B cell (primary cell): ENCODE measurements at regions not wholly inside any gene's neighbourhood (a gene's known extent, or its start where the extent isn't known, plus 50 kb on each side); places are given as distances from the start of the nearest gene placed in this dataset.

ENCODE experiments used
- ATAC-seq: fragments of 200-7000 bp; cut with Tn5 transposase; one replicate; pipeline ENCODE4 v1.10.0; 2021; ENCODE audit warnings: low read depth, mild to moderate bottlenecking, moderate number of reproducible peaks, moderate library complexity
- CTCF ChIA-PET: fragments of 350-600 bp; sonication (Branson Sonifier 250); formaldehyde crosslinking; loops from one replicate; lab custom pipeline; 2021; ENCODE audit warnings: antibody characterized with exemption, inconsistent platforms; lab: Charles Lee
- POLR2A ChIA-PET: fragments of 350-600 bp; sonication (Branson Sonifier 250); formaldehyde crosslinking; loops from one replicate; lab custom pipeline; 2021; ENCODE audit warnings: antibody characterized with exemption; lab: Charles Lee
- DNase-seq: peaks from one replicate; pipeline ENCODE4 v3.0.0; 2013
- H2AFZ ChIP-seq: 2 replicates; pipeline ENCODE4 v1.6.1; 2012; ENCODE audit warnings: mild to moderate bottlenecking, low read depth, low read length; ENCODE audit not compliant: insufficient read depth, poor library complexity, severe bottlenecking
- H3K27ac ChIP-seq, 2 donors: 1 replicate in 1 of 2; 2 replicates in 1 of 2; pipeline ENCODE4 v1.5.1; 2012 to 2013; ENCODE audit warnings: low read length in 2 of 2, mild to moderate bottlenecking in 2 of 2, moderate library complexity in 1 of 2
- H3K27me3 ChIP-seq, 4 experiments: fragments of 200-600 bp in 1 of 4; sonication (generic) in 1 of 4; replicated peaks in 1 of 4; 1 replicate in 2 of 4; 2 replicates in 2 of 4; pipeline versions ENCODE4 v1.6.1 to v1.7.0; 2013 to 2016; ENCODE audit warnings: low read length in 3 of 4, mild to moderate bottlenecking in 2 of 4, mixed read lengths in 1 of 4, moderate library complexity in 1 of 4; ENCODE audit not compliant: insufficient read depth in 4 of 4, control insufficient read depth in 3 of 4; ENCODE audit errors: control extremely low read depth in 1 of 4
- H3K36me3 ChIP-seq, 2 experiments: replicated peaks in 1 of 2; 1 replicate in 1 of 2; 2 replicates in 1 of 2; pipeline versions ENCODE4 v1.6.1 to v1.7.1; 2013; ENCODE audit warnings: low read length in 1 of 2; ENCODE audit not compliant: insufficient read depth in 2 of 2, control insufficient read depth in 1 of 2; ENCODE audit errors: control extremely low read depth in 1 of 2, extremely low read depth in 1 of 2
- H3K4me1 ChIP-seq, 2 donors: fragments of 200-600 bp in 1 of 2; sonication (generic) in 1 of 2; 1 replicate in 1 of 2; 2 replicates in 1 of 2; pipeline versions ENCODE4 v1.5.1 to v1.6.1; 2013 to 2017; ENCODE audit warnings: low read length in 2 of 2; ENCODE audit not compliant: control insufficient read depth in 2 of 2, insufficient read depth in 2 of 2
- H3K4me2 ChIP-seq: replicated peaks from 2 replicates; pipeline ENCODE3; 2012; ENCODE audit warnings: mild to moderate bottlenecking, low read depth, low read length; ENCODE audit not compliant: poor library complexity, severe bottlenecking
- H3K4me3 ChIP-seq, 5 experiments: fragments of 200-600 bp in 1 of 5; sonication (generic) in 1 of 5; 1 replicate in 3 of 5; 2 replicates in 2 of 5; pipeline versions ENCODE4 v1.5.1 to v1.7.0; 2011 to 2016; ENCODE audit warnings: low read length in 4 of 5, mild to moderate bottlenecking in 4 of 5, low read depth in 2 of 5, control low read depth in 1 of 5, moderate library complexity in 1 of 5; ENCODE audit not compliant: insufficient read depth in 1 of 5; ENCODE audit errors: control extremely low read depth in 1 of 5, extremely low read depth in 1 of 5
- H3K79me2 ChIP-seq: fragments of 200-600 bp; sonication (generic); one replicate; pipeline ENCODE4 v1.6.0; 2016; ENCODE audit warnings: low read length; ENCODE audit not compliant: control insufficient read depth, insufficient read depth
- H3K9ac ChIP-seq: fragments of 200-600 bp; sonication (generic); 2 replicates; pipeline ENCODE4 v1.6.1; 2017; ENCODE audit warnings: mild to moderate bottlenecking, low read length, moderate library complexity
- H3K9me3 ChIP-seq, 3 donors: one replicate each; pipeline versions ENCODE4 v1.6.1 to v1.7.1; 2013; ENCODE audit warnings: low read length in 2 of 3; ENCODE audit not compliant: control insufficient read depth in 2 of 3, insufficient read depth in 1 of 3; ENCODE audit errors: control extremely low read depth in 1 of 3
- H4K20me1 ChIP-seq: 2 replicates; pipeline ENCODE4 v1.6.0; 2012; ENCODE audit warnings: mild to moderate bottlenecking, low read length; ENCODE audit not compliant: insufficient read depth, control insufficient read depth, poor library complexity, severe bottlenecking
- H3K27ac Mint-ChIP-seq: one replicate; pipeline ENCODE4 v1.8.0; 2021; ENCODE audit warnings: mixed read lengths
- H3K27me3 Mint-ChIP-seq: one replicate; pipeline ENCODE4 v1.8.0; 2021; ENCODE audit warnings: mixed read lengths
- H3K4me1 Mint-ChIP-seq: one replicate; pipeline ENCODE4 v1.8.0; 2021; ENCODE audit warnings: mixed read lengths
- H3K4me3 Mint-ChIP-seq: one replicate; pipeline ENCODE4 v1.8.0; 2021; ENCODE audit warnings: mixed read lengths
- H3K9me3 Mint-ChIP-seq: one replicate; pipeline ENCODE4 v1.8.0; 2022; ENCODE audit warnings: mixed read lengths; ENCODE audit not compliant: insufficient read depth
- CTCF ChIP-seq: fragments of 200-600 bp; IDR thresholded peaks from one replicate; pipeline ENCODE4 v1.8.0; 2022; ENCODE audit warnings: antibody characterized with exemption, mild to moderate bottlenecking
- EZH2 ChIP-seq: IDR thresholded peaks from 2 replicates; pipeline ENCODE4 v1.6.1; 2012; ENCODE audit warnings: borderline replicate concordance, low read depth, mild to moderate bottlenecking, moderate library complexity, low read length; ENCODE audit not compliant: insufficient read depth, poor library complexity, severe bottlenecking
- WGBS: methylation state at CpG from one replicate; pipeline ENCODE4 v1.1.5; 2013; ENCODE audit warnings: missing lambda C conversion rate; ENCODE audit not compliant: insufficient coverage; 5-methylcytosine and 5-hydroxymethylcytosine counted together
- intact Hi-C: fragments of 100-400 bp; cut with micrococcal nuclease; formaldehyde crosslinking; loops from one replicate; pipeline ENCODE4 v1.10.0; 2022

DNA sequence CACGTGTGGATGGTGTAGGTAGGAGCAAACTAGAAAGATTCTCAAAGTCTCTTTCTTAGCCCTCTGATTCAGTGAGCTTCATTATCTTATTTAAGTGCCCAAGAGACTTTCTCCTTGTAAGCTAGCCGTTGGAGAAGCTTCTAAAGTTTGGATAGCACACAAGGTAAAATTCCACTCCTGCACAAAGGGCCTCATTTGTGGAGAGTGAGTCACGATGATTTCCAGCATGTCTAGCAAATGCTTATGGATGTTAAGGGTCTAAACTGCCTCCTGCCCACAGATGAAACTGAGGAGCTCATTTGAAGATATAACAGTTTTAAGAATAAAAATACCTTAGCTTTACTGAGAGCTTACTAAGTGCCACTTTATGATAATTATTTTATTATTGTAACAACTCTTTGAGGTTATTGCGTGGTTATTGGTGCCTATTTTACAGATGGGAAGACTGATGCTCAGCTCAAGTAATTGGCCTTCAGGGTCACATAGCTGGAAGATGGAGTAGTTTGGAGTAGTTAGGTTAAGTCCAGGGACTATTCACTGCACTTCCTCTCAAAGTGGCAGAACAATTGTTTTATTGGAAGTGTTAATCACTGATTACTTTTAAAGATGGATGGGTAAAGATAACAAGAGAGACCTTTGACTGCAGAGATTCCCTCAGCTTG lies 78.7 kb upstream of the HIF1A start:
- H4K20me1 ChIP-seq, result no peaks in the 10 kb centered on the region
- no peak overlapping the region for H3K4me2 ChIP-seq
- H3K9me3 ChIP-seq, result no peaks in the 10 kb centered on the region
- DNase-seq, result no peak
- Mint-ChIP-seq H3K4me1 (no peaks in the 10 kb centered on the region), H3K9me3 (no peaks in the 10 kb centered on the region), H3K27ac (no peak overlapping the region), H3K4me3 (no peak overlapping the region), H3K27me3 (no peaks in the 10 kb centered on the region)
- CTCF ChIA-PET, result interaction anchor here (1.2 kb wide), 1 partner anchor 9 kb away, joined by 5 read pairs; no protein-coding TSS in a partner anchor
- intact Hi-C loops, result no loop called here
- no peak for ATAC-seq
- no peak for TF ChIP-seq CTCF
- no peak for TF ChIP-seq EZH2
- H3K27me3 ChIP-seq, result no peaks in the 10 kb centered on the region
- no peak overlapping the region for H3K9ac ChIP-seq
- H2AFZ ChIP-seq, result no peak overlapping the region
- no peaks in the 10 kb centered on the region for H3K79me2 ChIP-seq
- WGBS, result no CpG with 5 or more reads among the region's 4 CpGs
- H3K4me1 ChIP-seq, result no peaks in the 10 kb centered on the region
- POLR2A ChIA-PET, result no interaction called here
- no peaks in the 10 kb centered on the region for H3K36me3 ChIP-seq
- H3K4me3 ChIP-seq, result no peak overlapping the region
- no peak overlapping the region for H3K27ac ChIP-seq

GRCh38 chr14:61618448-61618847 lies 76.9 kb upstream of the HIF1A start:
- no peaks in the 10 kb centered on the region for H3K27me3 ChIP-seq
- Mint-ChIP-seq H3K27me3 (no peaks in the 10 kb centered on the region), H3K9me3 (no peaks in the 10 kb centered on the region), H3K4me3 (no peak overlapping the region), H3K27ac (peak overlapping the region; percentile 42), H3K4me1 (no peaks in the 10 kb centered on the region)
- no peak overlapping the region for H3K9ac ChIP-seq
- ATAC-seq (no peak), DNase-seq (no peak)
- no peak overlapping the region for H3K4me2 ChIP-seq
- 95% methylated on average over 4 of the region's 5 CpGs for WGBS
- H3K4me1 ChIP-seq, result no peaks in the 10 kb centered on the region
- no peak overlapping the region for H2AFZ ChIP-seq
- H4K20me1 ChIP-seq, result no peaks in the 10 kb centered on the region
- no peaks in the 10 kb centered on the region for H3K9me3 ChIP-seq
- no peak for TF ChIP-seq CTCF
- TF ChIP-seq EZH2, result no peak
- no peaks in the 10 kb centered on the region for H3K36me3 ChIP-seq
- H3K79me2 ChIP-seq, result no peaks in the 10 kb centered on the region
- ChIA-PET POLR2A (no interaction called here), CTCF (no interaction called here)
- intact Hi-C loops, result no loop called here
- no peak overlapping the region for H3K4me3 ChIP-seq
- H3K27ac ChIP-seq, result no peak overlapping the region
